H1 (cell line): ENCODE measurements at regions not wholly inside any gene's neighbourhood (a gene's known extent, or its start where the extent isn't known, plus 50 kb on each side); places are given as distances from the start of the nearest gene placed in this dataset.

Source experiments
- CTCF ChIA-PET: fragments of 300-600 bp; sonication (Branson Sonifier 250); formaldehyde crosslinking; loops from one replicate; lab custom pipeline; 2021; ENCODE audit not compliant: partially characterized antibody; lab: Charles Lee
- POLR2A ChIA-PET: fragments of 300-600 bp; sonication (Branson Sonifier 250); formaldehyde crosslinking; loops from one replicate; lab custom pipeline; 2021; ENCODE audit warnings: inconsistent platforms; ENCODE audit not compliant: partially characterized antibody; lab: Charles Lee
- DNase-seq, 2 experiments: peaks; one replicate each; pipeline versions ENCODE4 v3.0.0 to v3.0.0-alpha.2; 2010 to 2022; ENCODE audit warnings: low spot score in 2 of 2, low read depth in 1 of 2, mixed read lengths in 1 of 2
- FAIRE-seq: peaks from 2 replicates; lab custom pipeline; 2011; peaks lifted over from hg19 to GRCh38; lab: Jason Lieb, UNC
- H2AFZ ChIP-seq: 2 replicates; pipeline ENCODE4 v1.8.1; 2012; ENCODE audit warnings: low read length, inconsistent platforms
- H2AK5ac ChIP-seq: 2 replicates; pipeline ENCODE4 v1.6.1; 2013; ENCODE audit warnings: low read depth, low read length
- H2BK120ac ChIP-seq: replicated peaks from 2 replicates; pipeline ENCODE3; 2013; ENCODE audit warnings: low read depth, low read length, inconsistent platforms
- H2BK12ac ChIP-seq: 2 replicates; pipeline ENCODE4 v1.6.1; 2013; ENCODE audit warnings: low read depth, low read length
- H2BK15ac ChIP-seq: 2 replicates; pipeline ENCODE4 v1.6.1; 2013; ENCODE audit warnings: low read length
- H2BK20ac ChIP-seq: 2 replicates; pipeline ENCODE4 v1.6.1; 2013; ENCODE audit warnings: low read length
- H2BK5ac ChIP-seq: 2 replicates; pipeline ENCODE4 v1.6.1; 2013; ENCODE audit warnings: low read depth, low read length
- H3K14ac ChIP-seq: 2 replicates; pipeline ENCODE4 v1.6.1; 2013; ENCODE audit warnings: inconsistent platforms; ENCODE audit not compliant: insufficient read length
- H3K18ac ChIP-seq: 2 replicates; pipeline ENCODE4 v1.6.1; 2013; ENCODE audit warnings: low read length; ENCODE audit errors: extremely low read depth
- H3K23ac ChIP-seq: 2 replicates; pipeline ENCODE4 v1.6.1; 2013; ENCODE audit warnings: inconsistent platforms; ENCODE audit not compliant: insufficient read length
- H3K23me2 ChIP-seq: 2 replicates; pipeline ENCODE4 v1.6.1; 2013; ENCODE audit warnings: low read depth, low read length
- H3K27ac ChIP-seq: 2 replicates; pipeline ENCODE4 v1.6.1; 2011; ENCODE audit warnings: low read depth, low read length, inconsistent platforms
- H3K27me3 ChIP-seq, 4 experiments: replicated peaks in 1 of 4; 1 replicate in 1 of 4; 2 replicates in 3 of 4; pipeline versions ENCODE4 v1.6.1 to v1.8.1; 2011 to 2013; ENCODE audit warnings: low read length in 3 of 4, mild to moderate bottlenecking in 3 of 4, inconsistent platforms in 2 of 4, mixed read lengths in 2 of 4, moderate library complexity in 1 of 4; ENCODE audit not compliant: control insufficient read depth in 3 of 4, insufficient read depth in 3 of 4; ENCODE audit errors: extremely low read depth in 1 of 4
- H3K36me3 ChIP-seq, 4 experiments: 2 replicates each; pipeline versions ENCODE4 v1.6.1 to v1.8.1; 2011 to 2013; ENCODE audit warnings: mild to moderate bottlenecking in 4 of 4, low read length in 3 of 4, moderate library complexity in 2 of 4, control low read depth in 1 of 4, inconsistent platforms in 1 of 4; ENCODE audit not compliant: insufficient read depth in 4 of 4, control insufficient read depth in 2 of 4
- H3K4ac ChIP-seq: replicated peaks from 2 replicates; pipeline ENCODE3; 2013; ENCODE audit warnings: low read length, low read depth, mixed read lengths, inconsistent platforms; ENCODE audit not compliant: insufficient read length
- H3K4me1 ChIP-seq, 4 experiments: replicated peaks in 1 of 4; 1 replicate in 1 of 4; 2 replicates in 3 of 4; pipeline versions ENCODE4 v1.6.1 to v1.8.1; 2011 to 2013; ENCODE audit warnings: low read length in 3 of 4, inconsistent platforms in 2 of 4, mixed read lengths in 1 of 4; ENCODE audit not compliant: insufficient read depth in 4 of 4, control insufficient read depth in 3 of 4
- H3K4me2 ChIP-seq, 2 experiments: 2 replicates each; pipeline versions ENCODE4 v1.6.1 to v1.8.1; 2011 to 2013; ENCODE audit warnings: low read depth in 2 of 2, low read length in 2 of 2, control low read depth in 1 of 2, inconsistent platforms in 1 of 2, mild to moderate bottlenecking in 1 of 2; ENCODE audit not compliant: insufficient read depth in 1 of 2
- H3K4me3 ChIP-seq, 4 experiments: fragments of 200-600, 300-600 bp in 1 of 4; sonication (generic), shearing (Covaris generic), sonication (Bioruptor Twin) in 1 of 4; 2 replicates each; pipeline versions ENCODE4 v1.5.1 to v1.8.1; 2011 to 2016; ENCODE audit warnings: low read length in 4 of 4, low read depth in 3 of 4, control low read depth in 2 of 4, inconsistent platforms in 2 of 4, mild to moderate bottlenecking in 2 of 4, mixed read lengths in 1 of 4, moderate library complexity in 1 of 4; ENCODE audit not compliant: insufficient read depth in 2 of 4; ENCODE audit errors: extremely low read depth in 1 of 4
- H3K56ac ChIP-seq: replicated peaks from 2 replicates; pipeline ENCODE3; 2013; ENCODE audit warnings: low read depth, mild to moderate bottlenecking, mixed read lengths, low read length, inconsistent platforms; ENCODE audit not compliant: insufficient read length
- H3K79me1 ChIP-seq: 2 replicates; pipeline ENCODE4 v1.6.1; 2013; ENCODE audit warnings: low read depth, low read length, control low read depth
- H3K79me2 ChIP-seq, 2 experiments: 2 replicates each; pipeline versions ENCODE4 v1.6.1 to v1.8.1; 2012 to 2013; ENCODE audit warnings: low read length in 2 of 2, mild to moderate bottlenecking in 2 of 2, inconsistent platforms in 1 of 2; ENCODE audit not compliant: insufficient read depth in 2 of 2, control insufficient read depth in 1 of 2
- H3K9ac ChIP-seq, 4 experiments: replicated peaks in 1 of 4; 1 replicate in 1 of 4; 2 replicates in 3 of 4; pipeline versions ENCODE4 v1.6.1 to v1.8.1; 2011 to 2013; ENCODE audit warnings: low read depth in 3 of 4, low read length in 3 of 4, control low read depth in 2 of 4, mild to moderate bottlenecking in 2 of 4, moderate library complexity in 2 of 4, inconsistent platforms in 1 of 4; ENCODE audit errors: extremely low read depth in 1 of 4
- H3K9me3 ChIP-seq, 2 experiments: 2 replicates each; pipeline versions ENCODE4 v1.6.1 to v1.8.1; 2012 to 2013; ENCODE audit warnings: mild to moderate bottlenecking in 2 of 2, moderate library complexity in 2 of 2, control low read depth in 1 of 2, inconsistent platforms in 1 of 2, low read depth in 1 of 2, low read length in 1 of 2, mixed read lengths in 1 of 2; ENCODE audit not compliant: insufficient read depth in 2 of 2
- H4K20me1 ChIP-seq, 2 experiments: replicated peaks in 1 of 2; 2 replicates each; pipeline versions ENCODE3 to v1.8.1; 2011 to 2013; ENCODE audit warnings: inconsistent platforms in 2 of 2, low read length in 2 of 2, mild to moderate bottlenecking in 1 of 2; ENCODE audit not compliant: insufficient read depth in 2 of 2, control insufficient read depth in 1 of 2
- H4K5ac ChIP-seq: 2 replicates; pipeline ENCODE4 v1.6.1; 2013; ENCODE audit warnings: low read length, low read depth, mixed read lengths, inconsistent platforms; ENCODE audit not compliant: insufficient read length
- H4K8ac ChIP-seq: 2 replicates; pipeline ENCODE4 v1.8.0; 2013; ENCODE audit warnings: mild to moderate bottlenecking, moderate library complexity, low read length, inconsistent platforms; ENCODE audit not compliant: insufficient read depth; ENCODE audit errors: extremely low read depth
- H4K91ac ChIP-seq: replicated peaks from 2 replicates; pipeline ENCODE3; 2013; ENCODE audit warnings: low read length, mixed read lengths, inconsistent platforms; ENCODE audit not compliant: insufficient read length
- BACH1 ChIP-seq: IDR thresholded peaks from 2 replicates; pipeline ENCODE4 v1.6.1; 2012; ENCODE audit warnings: low read length, improper control_type of control experiment
- KDM4A ChIP-seq: IDR thresholded peaks from one replicate; pipeline ENCODE4 v1.7.1; 2012; ENCODE audit warnings: low read depth, mild to moderate bottlenecking, moderate library complexity, low read length, inconsistent platforms; ENCODE audit not compliant: severe bottlenecking
- POLR2A ChIP-seq, 2 experiments: IDR thresholded peaks; 1 replicate in 1 of 2; 2 replicates in 1 of 2; pipeline ENCODE4 v1.6.1; 2011; ENCODE audit warnings: low read depth in 2 of 2, low read length in 2 of 2, mild to moderate bottlenecking in 2 of 2; ENCODE audit errors: control extremely low read depth in 1 of 2
- POLR2AphosphoS5 ChIP-seq: IDR thresholded peaks from 2 replicates; pipeline ENCODE4 v1.6.1; 2011; ENCODE audit warnings: low read depth, low read length
- SIN3A ChIP-seq, 2 experiments: IDR thresholded peaks in 1 of 2; conservative IDR thresholded peaks in 1 of 2; 2 replicates each; pipeline ENCODE4 v1.6.1; 2011 to 2012; ENCODE audit warnings: low read length in 2 of 2, improper control_type of control experiment in 1 of 2, low read depth in 1 of 2, mild to moderate bottlenecking in 1 of 2
- TEAD4 ChIP-seq: IDR thresholded peaks from 2 replicates; pipeline ENCODE4 v1.6.1; 2012; ENCODE audit warnings: low read depth, low read length, inconsistent platforms, mixed read lengths
- ZNF274 ChIP-seq: IDR thresholded peaks from 2 replicates; pipeline ENCODE4 v1.7.0; 2012; ENCODE audit warnings: low read length, borderline replicate concordance; ENCODE audit errors: extremely low read depth
- WGBS, 2 experiments: shearing (Covaris generic) in 1 of 2; methylation state at CpG; one replicate each; pipeline versions ENCODE4 v1.1.6 to v1.1.7; 2013 to 2015; ENCODE audit warnings: low lambda C conversion rate in 2 of 2, mixed read lengths in 2 of 2, inconsistent platforms in 1 of 2, low coverage in 1 of 2, missing lambda C conversion rate in 1 of 2; ENCODE audit not compliant: insufficient replicate concordance in 2 of 2, insufficient coverage in 1 of 2, insufficient read length in 1 of 2; ENCODE audit errors: extremely low coverage in 1 of 2, missing lambda C conversion rate in 1 of 2; 5-methylcytosine and 5-hydroxymethylcytosine counted together

- no peak overlapping the region for H4K8ac ChIP-seq
- no peak for FAIRE-seq
- POLR2A ChIA-PET: no interaction called here
- TF ChIP-seq POLR2A (IDR thresholded peaks at IDR 0.05; ENCODE audit: control extremely low read depth in 1 of 2, low read depth in 2 of 2, low read length in 2 of 2): no peak
- TF ChIP-seq BACH1: no peak
- no peak for TF ChIP-seq KDM4A
- no peak for TF ChIP-seq TEAD4
- no peak for TF ChIP-seq POLR2AphosphoS5
- no peak for TF ChIP-seq SIN3A (conservative IDR thresholded peaks at IDR 0.05 in 1 of 2, IDR thresholded peaks at IDR 0.05 in 1 of 2; ENCODE audit: low read depth in 1 of 2, low read length in 2 of 2)
- no peak for TF ChIP-seq ZNF274
Observed at GRCh38 chr7:49702099-49702498, 71.3 kb upstream of the VWC2 start.

More at GRCh38 chr7:49702099-49702498, 71.3 kb upstream of the VWC2 start:
- no peaks in the 10 kb centered on the region for H3K27me3 ChIP-seq
- H3K27ac ChIP-seq: no peak overlapping the region
- H4K20me1 ChIP-seq: no peaks in the 10 kb centered on the region
- no peak overlapping the region for H3K56ac ChIP-seq
- H2BK5ac ChIP-seq: no peak overlapping the region
- H3K4me1 ChIP-seq: no peaks in the 10 kb centered on the region; a peak in 1 of 7 replicates
- no peak overlapping the region for H3K14ac ChIP-seq
- H3K23me2 ChIP-seq: no peaks in the 10 kb centered on the region
- CTCF ChIA-PET: no interaction called here
- H4K5ac ChIP-seq: no peak overlapping the region
- no peak overlapping the region for H3K9ac ChIP-seq
- no peak overlapping the region for H3K23ac ChIP-seq
- H2BK120ac ChIP-seq: no peak overlapping the region
- no peaks in the 10 kb centered on the region for H3K9me3 ChIP-seq
- H3K79me1 ChIP-seq: no peaks in the 10 kb centered on the region
- H3K4ac ChIP-seq: no peak overlapping the region
- no peaks in the 10 kb centered on the region for H3K79me2 ChIP-seq
- no peak for DNase-seq
- no peak overlapping the region for H3K4me2 ChIP-seq
- no peak overlapping the region for H2AK5ac ChIP-seq
- H3K18ac ChIP-seq: no peak overlapping the region
- no peaks in the 10 kb centered on the region for H3K36me3 ChIP-seq
- no peak overlapping the region for H2BK12ac ChIP-seq
- no peak overlapping the region for H4K91ac ChIP-seq
- WGBS, 2 experiments: 96% methylated on average over 2 of the region's 2 CpGs; no CpG with 5 or more reads in 1 of the 2 experiments
- H2AFZ ChIP-seq: no peak overlapping the region
- H3K4me3 ChIP-seq: no peak overlapping the region
- H2BK15ac ChIP-seq: no peak overlapping the region
- H2BK20ac ChIP-seq: no peak overlapping the region
